ENCODE measurements at regions not wholly inside any gene's neighbourhood (a gene's known extent, or its start where the extent isn't known, plus 50 kb on each side); places are given as distances from the start of the nearest gene placed in this dataset.

DNA sequence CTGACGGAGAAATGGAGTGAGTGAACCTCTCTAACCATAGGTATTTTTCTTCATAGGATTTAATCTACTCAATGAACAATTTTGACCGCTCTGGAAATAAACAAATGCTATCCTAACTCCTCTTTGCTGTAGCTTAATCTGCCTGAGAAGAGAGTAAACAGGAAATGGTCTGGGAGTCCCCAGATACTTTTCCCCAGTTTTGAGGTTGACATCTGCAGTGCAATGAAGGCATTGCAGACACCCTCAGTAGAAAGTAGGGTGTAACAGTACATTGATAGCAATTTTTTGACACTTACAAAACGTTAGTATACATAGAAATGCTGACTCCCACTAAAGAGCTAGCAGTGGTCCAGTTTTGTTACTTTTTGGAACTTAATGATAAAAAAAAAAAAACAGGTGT is 495.9 kb upstream of the FAM241A start:
- Histone ChIP-seq H2AFZ (ENCODE audit: low read depth, low read length) (no peak overlapping the region), H4K20me1 (ENCODE audit: insufficient read depth, low read length) (no peaks in the 10 kb centered on the region), H3K27ac (ENCODE audit: low read length) (no peak overlapping the region), H3K4me2 (ENCODE audit: insufficient read depth, low read length) (no peak overlapping the region), H3K36me3 (ENCODE audit: insufficient read depth, low read length) (no peaks in the 10 kb centered on the region), H3K9me3 (ENCODE audit: insufficient read depth, low read length, severe bottlenecking) (no peaks in the 10 kb centered on the region), H3K4me1 (ENCODE audit: insufficient read depth, low read length) (no peaks in the 10 kb centered on the region), H3K9ac (ENCODE audit: low read depth, low read length) (no peak overlapping the region), H3K79me2 (ENCODE audit: insufficient read depth, low read length) (no peaks in the 10 kb centered on the region), H3K4me3 (ENCODE audit: low read depth in 1 of 2, low read length in 2 of 2) (no peak overlapping the region), H3K27me3 (ENCODE audit: insufficient read depth, low read length, poor library complexity) (no peaks in the 10 kb centered on the region)
- DNase-seq, result no peak
- TF ChIP-seq, protein P1, sequence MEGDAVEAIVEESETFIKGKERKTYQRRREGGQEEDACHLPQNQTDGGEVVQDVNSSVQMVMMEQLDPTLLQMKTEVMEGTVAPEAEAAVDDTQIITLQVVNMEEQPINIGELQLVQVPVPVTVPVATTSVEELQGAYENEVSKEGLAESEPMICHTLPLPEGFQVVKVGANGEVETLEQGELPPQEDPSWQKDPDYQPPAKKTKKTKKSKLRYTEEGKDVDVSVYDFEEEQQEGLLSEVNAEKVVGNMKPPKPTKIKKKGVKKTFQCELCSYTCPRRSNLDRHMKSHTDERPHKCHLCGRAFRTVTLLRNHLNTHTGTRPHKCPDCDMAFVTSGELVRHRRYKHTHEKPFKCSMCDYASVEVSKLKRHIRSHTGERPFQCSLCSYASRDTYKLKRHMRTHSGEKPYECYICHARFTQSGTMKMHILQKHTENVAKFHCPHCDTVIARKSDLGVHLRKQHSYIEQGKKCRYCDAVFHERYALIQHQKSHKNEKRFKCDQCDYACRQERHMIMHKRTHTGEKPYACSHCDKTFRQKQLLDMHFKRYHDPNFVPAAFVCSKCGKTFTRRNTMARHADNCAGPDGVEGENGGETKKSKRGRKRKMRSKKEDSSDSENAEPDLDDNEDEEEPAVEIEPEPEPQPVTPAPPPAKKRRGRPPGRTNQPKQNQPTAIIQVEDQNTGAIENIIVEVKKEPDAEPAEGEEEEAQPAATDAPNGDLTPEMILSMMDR (IDR thresholded peaks at IDR 0.05; ENCODE audit: borderline replicate concordance, extremely low read depth, low read length, poor library complexity, severe bottlenecking), result no peak
- TF ChIP-seq EZH2 (IDR thresholded peaks at IDR 0.05; ENCODE audit: borderline replicate concordance, low read depth, low read length, severe bottlenecking), result no peak
- ATAC-seq (ENCODE audit: insufficient read depth, low read depth), result no peak

DNA sequence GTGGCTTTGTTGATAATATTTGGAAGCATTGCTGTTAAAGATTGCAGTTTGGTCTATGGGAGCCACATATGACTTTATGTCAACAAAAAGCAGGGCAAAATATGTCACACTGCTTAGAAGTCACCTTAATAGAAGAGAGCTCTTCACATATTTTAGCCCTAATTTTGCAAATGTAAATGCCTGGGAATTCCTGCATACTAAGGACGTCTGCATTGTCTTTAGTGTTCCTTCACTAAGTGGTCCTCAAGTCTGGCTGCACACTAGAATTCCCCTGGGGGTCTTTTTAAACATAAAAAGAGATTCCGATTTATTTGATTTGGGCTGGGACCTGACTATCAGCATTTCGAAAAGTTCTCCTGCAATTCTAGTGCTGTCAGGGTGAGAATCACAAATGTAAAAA is 495.1 kb upstream of the FAM241A start:
- Histone ChIP-seq H3K4me1 (ENCODE audit: insufficient read depth, low read length) (no peaks in the 10 kb centered on the region), H3K36me3 (ENCODE audit: insufficient read depth, low read length) (no peaks in the 10 kb centered on the region), H3K4me3 (ENCODE audit: low read depth in 1 of 2, low read length in 2 of 2) (no peak overlapping the region), H3K9me3 (ENCODE audit: insufficient read depth, low read length, severe bottlenecking) (no peaks in the 10 kb centered on the region), H4K20me1 (ENCODE audit: insufficient read depth, low read length) (no peaks in the 10 kb centered on the region), H3K27me3 (ENCODE audit: insufficient read depth, low read length, poor library complexity) (no peaks in the 10 kb centered on the region), H3K27ac (ENCODE audit: low read length) (no peak overlapping the region), H3K9ac (ENCODE audit: low read depth, low read length) (no peak overlapping the region), H3K79me2 (ENCODE audit: insufficient read depth, low read length) (no peaks in the 10 kb centered on the region), H3K4me2 (ENCODE audit: insufficient read depth, low read length) (no peak overlapping the region), H2AFZ (ENCODE audit: low read depth, low read length) (no peak overlapping the region)
- TF ChIP-seq, protein P1 (IDR thresholded peaks at IDR 0.05; ENCODE audit: borderline replicate concordance, extremely low read depth, low read length, poor library complexity, severe bottlenecking), result no peak
- TF ChIP-seq EZH2 (IDR thresholded peaks at IDR 0.05; ENCODE audit: borderline replicate concordance, low read depth, low read length, severe bottlenecking), result no peak
- ATAC-seq (ENCODE audit: insufficient read depth, low read depth), result no peak
- no peak for DNase-seq

DNA sequence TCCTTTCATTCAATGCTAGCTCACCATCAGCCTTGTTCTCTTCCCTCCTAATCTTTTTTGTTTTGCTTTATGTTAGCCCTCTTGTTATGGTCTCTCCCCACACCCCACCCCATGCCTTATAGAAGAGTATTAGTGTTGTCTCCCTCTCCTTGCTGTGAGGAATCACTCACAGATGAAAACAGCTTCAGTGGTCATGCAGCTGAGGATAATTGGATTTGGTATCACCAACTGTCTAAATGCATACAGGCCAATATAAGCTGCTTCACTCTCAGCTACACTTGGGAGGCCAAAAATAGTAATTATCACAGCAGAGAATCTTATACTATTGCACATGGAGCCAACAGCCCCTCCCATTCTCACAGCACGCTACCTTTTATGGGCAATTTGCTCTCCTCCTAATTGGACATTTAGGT is 494.6 kb upstream of the FAM241A start:
- TF ChIP-seq, protein P1 (IDR thresholded peaks at IDR 0.05; ENCODE audit: borderline replicate concordance, extremely low read depth, low read length, poor library complexity, severe bottlenecking), result no peak
- TF ChIP-seq EZH2 (IDR thresholded peaks at IDR 0.05; ENCODE audit: borderline replicate concordance, low read depth, low read length, severe bottlenecking), result no peak
- Histone ChIP-seq H4K20me1 (ENCODE audit: insufficient read depth, low read length) (no peaks in the 10 kb centered on the region), H3K79me2 (ENCODE audit: insufficient read depth, low read length) (no peaks in the 10 kb centered on the region), H3K9me3 (ENCODE audit: insufficient read depth, low read length, severe bottlenecking) (no peaks in the 10 kb centered on the region), H3K27ac (ENCODE audit: low read length) (no peak overlapping the region), H2AFZ (ENCODE audit: low read depth, low read length) (no peak overlapping the region), H3K36me3 (ENCODE audit: insufficient read depth, low read length) (no peaks in the 10 kb centered on the region), H3K9ac (ENCODE audit: low read depth, low read length) (no peak overlapping the region), H3K4me3 (ENCODE audit: low read depth in 1 of 2, low read length in 2 of 2) (no peak overlapping the region), H3K4me2 (ENCODE audit: insufficient read depth, low read length) (no peak overlapping the region), H3K4me1 (ENCODE audit: insufficient read depth, low read length) (no peaks in the 10 kb centered on the region), H3K27me3 (ENCODE audit: insufficient read depth, low read length, poor library complexity) (no peaks in the 10 kb centered on the region)
- no peak for ATAC-seq (ENCODE audit: insufficient read depth, low read depth)
- DNase-seq, result no peak

DNA sequence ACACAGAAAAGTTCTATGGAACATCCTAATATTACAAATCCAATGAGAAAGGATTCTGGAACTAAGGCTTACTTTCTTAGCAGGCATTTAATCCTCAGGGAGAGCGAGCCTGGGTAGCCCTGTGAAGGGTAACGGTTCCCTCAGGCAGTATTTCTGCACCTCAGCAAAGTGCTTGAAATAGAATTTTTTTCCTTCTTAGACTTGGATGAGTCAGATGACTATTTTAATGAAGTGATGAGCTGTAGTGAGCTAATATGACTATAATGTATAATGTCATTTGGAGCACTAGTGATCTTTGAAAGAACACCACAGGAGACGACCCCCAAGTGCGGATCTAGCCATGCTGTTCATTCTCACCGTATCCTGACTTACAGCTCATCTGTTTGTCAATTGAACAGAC is 493.0 kb upstream of the FAM241A start:
- Histone ChIP-seq H3K27me3 (ENCODE audit: insufficient read depth, low read length, poor library complexity) (no peaks in the 10 kb centered on the region), H3K27ac (ENCODE audit: low read length) (no peak overlapping the region), H3K9me3 (ENCODE audit: insufficient read depth, low read length, severe bottlenecking) (no peaks in the 10 kb centered on the region), H3K36me3 (ENCODE audit: insufficient read depth, low read length) (no peaks in the 10 kb centered on the region), H2AFZ (ENCODE audit: low read depth, low read length) (no peak overlapping the region), H3K9ac (ENCODE audit: low read depth, low read length) (no peak overlapping the region), H4K20me1 (ENCODE audit: insufficient read depth, low read length) (no peaks in the 10 kb centered on the region), H3K4me1 (ENCODE audit: insufficient read depth, low read length) (no peaks in the 10 kb centered on the region), H3K4me3 (ENCODE audit: low read depth in 1 of 2, low read length in 2 of 2) (no peak overlapping the region), H3K4me2 (ENCODE audit: insufficient read depth, low read length) (no peak overlapping the region), H3K79me2 (ENCODE audit: insufficient read depth, low read length) (no peaks in the 10 kb centered on the region)
- no peak for ATAC-seq (ENCODE audit: insufficient read depth, low read depth)
- TF ChIP-seq EZH2 (IDR thresholded peaks at IDR 0.05; ENCODE audit: borderline replicate concordance, low read depth, low read length, severe bottlenecking), result no peak
- TF ChIP-seq, protein P1 (IDR thresholded peaks at IDR 0.05; ENCODE audit: borderline replicate concordance, extremely low read depth, low read length, poor library complexity, severe bottlenecking), result no peak
- DNase-seq, result no peak

Data from DND-41 (cell line).